GM18868 (cell line): ENCODE measurements at regions not wholly inside any gene's neighbourhood (a gene's known extent, or its start where the extent isn't known, plus 50 kb on each side); places are given as distances from the start of the nearest gene placed in this dataset.
A peak's percentile ranks its signal among the peaks of the same experiment; 100 is the strongest.
"Not testable (repeated sequence)": the region's sequence is repeated elsewhere in the genome, so short reads cannot be mapped to it uniquely, and the experiment has no call there.

Source experiments
- ATAC-seq: cut with Tn5 transposase; IDR thresholded peaks from one replicate; pipeline ENCODE4 v1.9.1; 2021; ENCODE audit warnings: mild to moderate bottlenecking, moderate library complexity; ENCODE audit not compliant: unreplicated experiment

DNA sequence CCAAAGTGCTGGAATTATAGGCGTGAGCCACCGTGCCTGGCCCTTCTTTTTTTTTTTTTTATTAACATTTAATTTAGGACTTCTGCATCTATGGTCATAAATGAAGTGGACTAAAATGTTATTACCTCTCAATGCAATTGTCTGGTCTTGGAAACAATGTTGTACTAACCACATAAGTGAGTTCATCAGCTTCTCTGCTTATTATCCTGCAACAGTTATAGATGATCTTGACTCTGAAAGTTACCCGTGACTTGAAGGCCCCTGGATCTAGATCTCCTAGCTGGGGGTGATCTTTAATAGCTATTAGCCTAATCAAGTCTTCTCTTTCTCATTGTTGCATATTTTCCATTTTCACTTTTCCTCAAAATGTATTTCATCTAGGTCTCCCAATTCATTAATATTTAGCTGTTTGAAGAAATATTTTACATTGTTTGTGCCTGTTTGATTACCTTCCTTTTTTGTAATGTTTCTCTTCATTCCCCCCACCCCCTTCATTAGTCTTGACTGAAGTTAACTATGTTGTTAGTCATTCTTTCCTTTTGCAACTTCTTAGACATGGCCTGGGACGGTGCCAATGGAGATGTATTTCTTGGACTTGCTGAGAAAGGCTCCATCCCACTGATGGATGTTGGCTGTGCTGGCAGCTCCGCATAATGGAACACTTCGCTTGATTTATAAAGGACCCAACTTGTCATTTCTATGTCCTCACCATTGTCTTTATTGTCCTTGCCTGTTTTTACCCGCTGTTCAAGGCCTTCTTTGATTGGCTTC lies 141.6 kb upstream of the RIOK3 start:
- no peak for ATAC-seq

- ATAC-seq, result no peak
These were observed 139.7 kb upstream of the RIOK3 start for GRCh38 chr18:23313379-23313778.

GRCh38 chr18:23314672-23315071 lies 138.4 kb upstream of the RIOK3 start:
- ATAC-seq, result no peak

DNA sequence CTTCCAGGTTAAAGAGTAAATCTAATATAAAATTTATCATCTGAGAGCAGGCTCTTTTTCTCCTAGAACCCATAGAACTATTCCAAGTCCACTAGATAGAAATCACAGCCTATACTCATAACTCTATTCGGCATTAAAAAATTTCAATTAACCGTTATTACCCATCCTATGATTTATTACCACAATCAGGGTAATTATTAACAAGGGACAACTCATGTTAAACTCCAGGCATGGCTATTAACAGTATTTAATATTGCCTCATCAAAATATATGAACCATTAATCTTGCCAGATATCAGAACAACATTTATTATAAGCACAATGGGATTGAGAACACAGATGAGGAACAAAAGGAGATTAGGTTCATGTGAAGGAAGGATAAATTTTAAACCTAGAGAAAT lies 136.8 kb upstream of the RIOK3 start:
- no peak for ATAC-seq

DNA sequence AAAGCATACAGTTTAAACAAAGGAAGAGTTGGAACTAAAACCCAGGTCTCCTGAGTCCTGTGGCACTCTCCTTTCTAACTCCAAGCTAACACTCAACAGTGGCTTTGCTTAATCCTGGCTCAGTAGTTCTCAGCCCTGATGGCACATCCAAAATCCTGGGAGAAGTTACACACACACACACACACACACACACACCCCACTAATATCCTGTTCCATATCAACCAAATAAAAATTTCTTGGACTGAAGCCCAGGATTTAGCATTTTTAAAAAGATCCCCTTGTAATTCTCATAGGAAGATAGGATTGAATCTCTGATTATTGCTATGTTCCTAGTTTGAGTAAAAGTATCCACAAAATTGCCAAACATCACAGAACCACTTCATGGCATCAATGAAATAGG lies 136.1 kb upstream of the RIOK3 start:
- no peak for ATAC-seq

GRCh38 chr18:23317975-23318675 lies 135.0 kb upstream of the RIOK3 start:
- ATAC-seq, result no peak

DNA sequence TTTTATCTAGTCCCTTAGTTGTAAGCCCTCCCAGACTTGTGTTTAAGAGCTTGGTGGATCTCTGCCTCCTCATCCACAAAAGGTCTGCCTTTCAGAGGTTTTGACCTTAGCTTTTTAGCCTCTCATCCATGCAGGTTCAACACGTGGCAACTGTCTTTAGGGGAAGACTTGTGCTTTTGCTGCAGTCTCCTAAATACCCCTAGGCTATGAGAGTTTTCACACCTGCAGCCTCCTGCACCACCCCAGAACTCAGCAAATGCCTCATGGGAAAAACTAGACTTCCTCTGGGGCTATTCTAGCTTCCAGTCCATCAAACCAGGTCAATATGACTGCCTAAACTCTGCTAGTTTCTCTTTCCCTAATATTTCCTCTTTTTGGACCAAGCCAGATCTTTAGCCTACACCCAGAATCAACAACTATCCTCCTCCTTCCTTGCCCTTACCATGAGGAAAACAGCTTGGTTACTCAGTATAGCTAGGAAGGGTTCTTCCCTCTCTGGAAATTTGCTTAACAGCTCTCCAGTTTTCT lies 132.3 kb upstream of the RIOK3 start:
- no peak for ATAC-seq

- no peak for ATAC-seq
These were observed 131.1 kb upstream of the RIOK3 start for GRCh38 chr18:23321996-23322395.

DNA sequence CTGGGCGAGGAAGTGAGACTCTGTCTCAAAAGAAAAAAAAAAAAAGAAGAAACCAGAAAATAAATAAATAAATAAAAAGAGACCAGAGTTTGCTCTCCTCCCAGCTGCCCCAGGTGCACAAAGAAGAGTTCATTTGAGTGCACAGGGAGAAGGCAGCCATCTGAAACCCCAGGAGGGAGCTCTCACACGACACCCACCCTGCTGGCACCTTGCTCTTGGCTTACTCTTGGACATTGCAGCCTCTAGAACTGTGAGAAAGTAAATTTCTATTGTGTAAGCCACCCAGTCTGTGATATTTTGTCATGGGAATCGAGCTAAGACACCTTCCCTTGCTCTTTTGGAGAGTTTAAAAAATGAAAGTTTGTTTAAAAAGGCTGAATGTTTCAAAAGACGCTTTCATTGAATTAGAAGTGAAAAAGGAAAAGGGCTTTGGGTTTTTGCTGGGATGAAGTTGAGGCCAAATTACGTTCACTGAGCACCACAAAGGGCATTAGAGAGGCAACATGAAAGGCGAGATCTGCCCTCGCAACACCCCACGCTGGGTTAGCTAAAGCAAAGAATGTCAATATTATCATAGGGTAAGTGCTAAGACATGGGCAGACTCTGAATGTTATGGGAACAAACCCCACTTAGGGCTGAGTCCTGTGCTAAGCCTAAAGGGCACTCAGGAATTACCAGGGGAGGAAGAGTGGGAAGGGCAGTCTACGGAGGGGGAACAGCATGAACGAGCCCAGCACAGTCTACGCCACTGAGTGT lies 128.9 kb upstream of the RIOK3 start:
- no peak for ATAC-seq

- ATAC-seq, result no peak
These were observed 128.2 kb upstream of the RIOK3 start for GRCh38 chr18:23324861-23325260.

DNA sequence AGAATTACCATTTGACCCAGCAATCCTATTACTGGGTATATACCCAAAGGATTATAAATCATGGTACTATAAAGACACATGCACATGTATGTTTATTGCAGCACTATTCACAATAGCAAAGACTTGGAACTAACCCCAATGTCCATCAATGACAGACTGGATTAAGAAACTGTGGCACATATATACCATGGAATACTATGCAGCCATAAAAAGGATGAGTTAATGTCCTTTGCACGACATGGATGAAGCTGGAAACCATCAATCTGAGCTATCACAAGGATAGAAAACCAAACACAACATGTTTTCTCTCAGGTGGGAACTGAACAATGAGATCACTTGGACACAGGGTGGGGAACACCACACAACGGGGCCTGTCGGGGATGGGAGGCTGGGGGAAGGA lies 123.4 kb upstream of the RIOK3 start:
- not testable (repeated sequence) for ATAC-seq

DNA sequence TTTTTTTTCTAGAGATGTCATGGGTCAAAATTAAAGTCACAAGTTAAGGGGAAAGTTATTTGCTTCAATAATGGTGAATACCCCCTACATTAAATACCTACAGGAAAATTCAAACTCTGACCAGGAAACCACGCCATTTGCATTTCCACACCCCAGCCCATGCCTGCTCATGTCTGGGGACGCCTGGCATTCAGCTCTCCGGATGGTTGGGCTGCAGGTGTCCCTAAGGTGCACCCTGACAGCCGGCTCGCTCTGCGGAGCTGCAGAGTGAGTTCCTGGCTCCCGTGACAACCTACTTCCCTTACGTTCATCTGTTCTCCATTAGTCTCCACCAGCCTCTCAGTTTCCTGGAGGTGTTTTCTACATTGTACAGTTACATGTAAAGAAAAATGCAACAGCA lies 122.7 kb upstream of the RIOK3 start:
- peak; percentile 80 for ATAC-seq

- ATAC-seq, result no peak
These were observed 121.8 kb upstream of the RIOK3 start for GRCh38 chr18:23331091-23331920.

DNA sequence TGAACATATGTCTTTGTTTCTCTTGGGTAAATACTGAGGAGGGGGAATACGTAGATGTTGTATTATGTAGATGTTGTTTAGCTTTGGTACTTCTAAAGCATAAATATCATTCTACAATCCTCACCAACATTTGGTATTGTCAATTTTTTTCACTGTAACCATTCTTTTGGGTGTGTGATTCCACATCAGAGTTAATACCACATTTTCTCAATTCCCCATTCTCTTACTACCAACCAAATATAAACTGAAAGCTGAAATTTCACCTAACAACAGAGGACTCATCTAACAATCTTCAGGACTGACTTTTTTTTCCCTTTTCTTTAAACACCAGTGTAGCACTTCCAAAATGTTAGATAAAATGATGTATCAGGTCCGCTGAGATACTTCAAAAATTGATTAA lies 120.7 kb upstream of the RIOK3 start:
- ATAC-seq, result no peak

- no peak for ATAC-seq
These were observed 119.3 kb upstream of the RIOK3 start for GRCh38 chr18:23333827-23334226.

GRCh38 chr18:23334569-23334968 lies 118.5 kb upstream of the RIOK3 start:
- ATAC-seq, result no peak

DNA sequence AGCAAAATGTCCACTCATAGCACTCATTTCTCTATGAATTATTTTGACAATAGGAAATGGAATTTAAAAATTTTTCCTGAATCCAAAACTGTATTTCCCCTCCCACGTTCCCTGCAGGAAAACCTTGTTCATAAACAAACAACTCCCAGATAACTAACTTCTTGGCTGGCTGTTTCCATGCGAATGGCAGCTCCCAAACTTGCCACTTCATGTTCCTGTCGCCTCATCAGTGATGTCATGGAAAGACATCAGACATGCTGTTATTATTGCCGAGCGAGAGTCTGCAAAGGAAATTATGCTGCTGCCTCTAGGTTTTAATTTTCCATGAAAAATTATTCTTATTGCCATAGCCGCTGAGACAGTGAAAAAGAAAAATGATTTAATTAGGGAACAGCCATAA lies 117.0 kb upstream of the RIOK3 start:
- ATAC-seq, result no peak

DNA sequence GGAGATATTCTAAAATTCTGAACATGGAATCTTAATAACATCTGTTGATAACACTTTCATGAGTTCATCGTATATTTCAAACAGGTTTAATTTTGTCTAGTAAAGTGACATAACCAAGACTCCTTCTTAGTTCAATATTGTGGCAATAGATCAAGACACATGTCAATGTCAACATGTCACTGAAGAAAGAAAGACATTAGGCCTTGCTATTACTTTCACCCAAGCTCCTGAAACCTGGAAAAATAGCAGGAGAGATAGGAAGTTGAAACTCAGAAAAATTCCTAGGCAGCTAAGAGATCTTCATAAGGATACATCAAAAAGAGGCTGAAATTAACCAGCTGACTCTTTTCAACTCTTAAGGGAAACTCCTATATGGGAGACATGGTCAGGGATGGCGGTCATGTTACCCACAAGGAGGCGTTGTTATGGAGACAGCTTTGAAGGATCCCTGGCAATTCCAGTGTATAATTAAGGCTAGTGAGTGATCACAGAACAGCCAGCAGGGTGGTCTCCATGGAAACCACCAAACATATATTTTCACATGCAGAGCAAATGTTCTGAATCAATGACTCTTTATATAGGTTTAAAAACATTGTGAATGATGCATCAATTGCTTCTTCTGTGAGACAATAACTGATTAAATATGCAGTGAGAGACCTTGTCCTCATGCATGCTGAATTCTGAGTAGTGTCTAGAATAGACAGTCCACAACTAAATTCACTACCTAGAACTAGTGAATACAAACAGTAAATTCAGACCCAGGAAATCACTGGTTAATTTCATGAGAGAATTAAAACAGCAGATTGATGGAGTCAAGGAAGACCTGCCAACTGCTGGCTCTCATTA lies 115.3 kb upstream of the RIOK3 start:
- ATAC-seq, result no peak

DNA sequence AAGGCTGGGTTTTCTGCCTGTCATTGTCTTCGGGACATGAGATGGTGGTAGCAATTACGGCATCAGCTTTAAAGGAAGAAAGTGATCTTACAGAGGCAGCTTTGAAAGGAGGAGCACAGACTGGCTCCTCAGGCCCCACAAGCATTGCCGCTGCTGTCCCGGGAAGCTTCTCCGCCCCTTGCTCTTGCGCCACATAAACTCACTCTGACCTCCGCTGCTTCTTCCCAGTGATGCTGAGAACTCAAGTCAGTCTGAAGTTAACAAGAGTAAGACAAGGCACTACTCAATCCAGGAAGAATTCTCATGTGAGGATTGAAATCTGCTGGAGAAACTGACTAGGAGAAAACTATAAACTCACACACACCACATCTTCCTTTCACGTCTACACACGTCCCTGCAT lies 112.4 kb upstream of the RIOK3 start:
- no peak for ATAC-seq

GRCh38 chr18:23341383-23341782 lies 111.7 kb upstream of the RIOK3 start:
- no peak for ATAC-seq
